HL-60 (cell line): ENCODE measurements at regions not wholly inside any gene's neighbourhood (a gene's known extent, or its start where the extent isn't known, plus 50 kb on each side); places are given as distances from the start of the nearest gene placed in this dataset.

Experiments
- DNase-seq, 2 experiments: peaks; one replicate each; pipeline ENCODE4 v3.0.0-alpha.2; 2010 to 2020; ENCODE audit warnings: low read depth in 1 of 2, low spot score in 1 of 2
- H3K27ac ChIP-seq: fragments of 250-450 bp; sonication (Bioruptor Pico); replicated peaks from 2 replicates; pipeline ENCODE4 v1.5.1; 2020; ENCODE audit warnings: mild to moderate bottlenecking, moderate library complexity
- H3K27me3 ChIP-seq: fragments of 250-450 bp; sonication (Bioruptor Pico); 2 replicates; pipeline ENCODE4 v1.5.1; 2021; ENCODE audit warnings: mild to moderate bottlenecking, moderate library complexity; ENCODE audit not compliant: insufficient read depth, poor library complexity, severe bottlenecking
- H3K4me3 ChIP-seq: replicated peaks from 2 replicates; pipeline ENCODE4 v1.5.1; 2011; ENCODE audit warnings: mild to moderate bottlenecking, control low read depth, low read length; ENCODE audit not compliant: insufficient read depth
- GABPA ChIP-seq: IDR thresholded peaks from 2 replicates; pipeline ENCODE4 v1.6.1; 2012; ENCODE audit warnings: low read depth
- POLR2AphosphoS5 ChIP-seq: IDR thresholded peaks from 2 replicates; pipeline ENCODE4 v1.6.1; 2012; ENCODE audit warnings: low read depth
- SPI1 ChIP-seq: IDR thresholded peaks from 2 replicates; pipeline ENCODE4 v1.6.1; 2012; ENCODE audit warnings: low read depth, mild to moderate bottlenecking, borderline replicate concordance
- TF ChIP-seq, protein P1 (sequence below): IDR thresholded peaks from 2 replicates; pipeline ENCODE4 v1.6.1; 2012; ENCODE audit warnings: low read depth; ENCODE audit not compliant: insufficient replicate concordance
- TF ChIP-seq, protein P2 (sequence below): IDR thresholded peaks from one replicate; pipeline ENCODE4 v1.5.1; 2011; ENCODE audit warnings: low read length, control low read depth, inconsistent platforms; ENCODE audit not compliant: insufficient read depth

DNA sequence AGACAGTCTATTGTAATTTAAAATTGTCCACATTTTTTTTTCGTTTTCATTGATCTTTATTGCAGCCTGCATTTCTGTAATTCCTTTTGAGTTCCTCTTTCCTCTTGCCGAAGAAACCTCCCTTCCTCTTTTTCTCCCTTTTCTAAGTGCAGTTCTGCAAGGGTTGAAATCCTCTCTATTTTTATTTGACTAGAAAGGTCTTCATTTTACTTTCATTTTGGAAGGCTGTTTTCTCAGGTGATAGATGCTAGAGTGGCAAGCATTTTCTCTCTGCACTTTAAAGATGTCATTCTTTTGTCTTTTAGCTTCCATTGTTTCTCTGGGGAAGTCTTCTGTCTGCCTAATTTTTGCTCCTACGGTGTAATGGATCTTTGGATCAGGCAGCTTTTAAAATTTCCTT lies 248.5 kb downstream of the SMARCA2 start:
- H3K27ac ChIP-seq = no peak overlapping the region; the same call in 1 of the 2 replicates
- H3K27me3 ChIP-seq = no peaks in the 10 kb centered on the region
- no peak for TF ChIP-seq POLR2AphosphoS5
- TF ChIP-seq, protein P1, sequence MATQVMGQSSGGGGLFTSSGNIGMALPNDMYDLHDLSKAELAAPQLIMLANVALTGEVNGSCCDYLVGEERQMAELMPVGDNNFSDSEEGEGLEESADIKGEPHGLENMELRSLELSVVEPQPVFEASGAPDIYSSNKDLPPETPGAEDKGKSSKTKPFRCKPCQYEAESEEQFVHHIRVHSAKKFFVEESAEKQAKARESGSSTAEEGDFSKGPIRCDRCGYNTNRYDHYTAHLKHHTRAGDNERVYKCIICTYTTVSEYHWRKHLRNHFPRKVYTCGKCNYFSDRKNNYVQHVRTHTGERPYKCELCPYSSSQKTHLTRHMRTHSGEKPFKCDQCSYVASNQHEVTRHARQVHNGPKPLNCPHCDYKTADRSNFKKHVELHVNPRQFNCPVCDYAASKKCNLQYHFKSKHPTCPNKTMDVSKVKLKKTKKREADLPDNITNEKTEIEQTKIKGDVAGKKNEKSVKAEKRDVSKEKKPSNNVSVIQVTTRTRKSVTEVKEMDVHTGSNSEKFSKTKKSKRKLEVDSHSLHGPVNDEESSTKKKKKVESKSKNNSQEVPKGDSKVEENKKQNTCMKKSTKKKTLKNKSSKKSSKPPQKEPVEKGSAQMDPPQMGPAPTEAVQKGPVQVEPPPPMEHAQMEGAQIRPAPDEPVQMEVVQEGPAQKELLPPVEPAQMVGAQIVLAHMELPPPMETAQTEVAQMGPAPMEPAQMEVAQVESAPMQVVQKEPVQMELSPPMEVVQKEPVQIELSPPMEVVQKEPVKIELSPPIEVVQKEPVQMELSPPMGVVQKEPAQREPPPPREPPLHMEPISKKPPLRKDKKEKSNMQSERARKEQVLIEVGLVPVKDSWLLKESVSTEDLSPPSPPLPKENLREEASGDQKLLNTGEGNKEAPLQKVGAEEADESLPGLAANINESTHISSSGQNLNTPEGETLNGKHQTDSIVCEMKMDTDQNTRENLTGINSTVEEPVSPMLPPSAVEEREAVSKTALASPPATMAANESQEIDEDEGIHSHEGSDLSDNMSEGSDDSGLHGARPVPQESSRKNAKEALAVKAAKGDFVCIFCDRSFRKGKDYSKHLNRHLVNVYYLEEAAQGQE = no peak
- TF ChIP-seq SPI1 = peak; percentile 100
- TF ChIP-seq, protein P2, sequence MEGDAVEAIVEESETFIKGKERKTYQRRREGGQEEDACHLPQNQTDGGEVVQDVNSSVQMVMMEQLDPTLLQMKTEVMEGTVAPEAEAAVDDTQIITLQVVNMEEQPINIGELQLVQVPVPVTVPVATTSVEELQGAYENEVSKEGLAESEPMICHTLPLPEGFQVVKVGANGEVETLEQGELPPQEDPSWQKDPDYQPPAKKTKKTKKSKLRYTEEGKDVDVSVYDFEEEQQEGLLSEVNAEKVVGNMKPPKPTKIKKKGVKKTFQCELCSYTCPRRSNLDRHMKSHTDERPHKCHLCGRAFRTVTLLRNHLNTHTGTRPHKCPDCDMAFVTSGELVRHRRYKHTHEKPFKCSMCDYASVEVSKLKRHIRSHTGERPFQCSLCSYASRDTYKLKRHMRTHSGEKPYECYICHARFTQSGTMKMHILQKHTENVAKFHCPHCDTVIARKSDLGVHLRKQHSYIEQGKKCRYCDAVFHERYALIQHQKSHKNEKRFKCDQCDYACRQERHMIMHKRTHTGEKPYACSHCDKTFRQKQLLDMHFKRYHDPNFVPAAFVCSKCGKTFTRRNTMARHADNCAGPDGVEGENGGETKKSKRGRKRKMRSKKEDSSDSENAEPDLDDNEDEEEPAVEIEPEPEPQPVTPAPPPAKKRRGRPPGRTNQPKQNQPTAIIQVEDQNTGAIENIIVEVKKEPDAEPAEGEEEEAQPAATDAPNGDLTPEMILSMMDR = no peak
- no peak for TF ChIP-seq GABPA
- peak in 1 of 2 experiments; percentile 26 for DNase-seq
- no peak overlapping the region; the same call in 1 of the 2 replicates for H3K4me3 ChIP-seq

DNA sequence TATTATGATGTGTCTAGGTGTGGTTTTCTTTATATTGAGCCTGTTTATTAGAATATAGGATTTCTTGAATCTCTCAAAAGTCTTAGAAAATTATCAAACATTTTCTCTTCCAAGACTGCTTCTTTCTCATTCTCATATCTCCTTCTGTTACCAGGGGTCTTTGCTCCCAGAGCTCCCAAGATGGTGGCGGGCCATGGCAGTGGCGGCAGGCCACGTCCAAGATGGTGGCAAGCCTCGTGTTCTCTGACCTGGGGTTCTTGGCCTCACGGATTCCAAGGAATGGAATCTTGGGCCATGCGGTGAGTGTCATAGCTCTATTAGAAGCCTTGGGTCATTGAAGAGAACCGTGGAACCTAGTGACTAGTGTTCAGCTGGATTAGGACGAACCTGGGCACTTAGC lies 248.9 kb downstream of the SMARCA2 start:
- no peak for DNase-seq
- no peak overlapping the region; the same call in 1 of the 2 replicates for H3K27ac ChIP-seq
- no peaks in the 10 kb centered on the region for H3K27me3 ChIP-seq
- TF ChIP-seq GABPA = no peak
- no peak for TF ChIP-seq SPI1
- TF ChIP-seq POLR2AphosphoS5 = no peak
- TF ChIP-seq, protein P2 = no peak
- TF ChIP-seq, protein P1 = no peak
- H3K4me3 ChIP-seq = no peak overlapping the region

DNA sequence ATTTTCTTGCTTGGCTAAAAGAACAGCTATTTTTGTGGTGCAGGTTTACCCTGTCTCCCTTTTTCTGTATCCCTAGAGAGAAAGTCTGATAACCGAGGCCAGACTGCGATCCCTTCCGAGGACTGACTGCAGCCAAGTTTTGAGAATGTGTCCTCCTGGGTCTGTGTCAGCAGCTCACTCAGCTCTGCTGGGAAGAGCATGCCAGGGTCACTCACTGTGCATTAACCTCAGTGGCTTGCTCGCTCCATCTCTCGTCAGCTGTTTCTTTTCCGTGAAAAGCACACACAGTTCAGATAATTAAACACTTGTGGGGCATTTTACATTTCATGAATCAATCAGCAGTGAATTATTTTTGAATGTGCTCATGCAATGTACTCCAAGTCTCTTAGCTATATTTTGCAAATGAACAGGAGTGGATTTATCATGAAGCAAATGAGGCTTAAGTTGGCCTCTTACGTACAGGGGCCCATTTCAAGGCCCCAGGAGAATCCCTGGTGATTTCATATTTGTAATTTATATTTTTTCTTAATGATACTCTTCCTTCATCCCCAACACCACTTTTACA lies 252.1 kb downstream of the SMARCA2 start:
- TF ChIP-seq SPI1 = no peak
- TF ChIP-seq POLR2AphosphoS5 = no peak
- TF ChIP-seq, protein P2 = no peak
- TF ChIP-seq GABPA = no peak
- TF ChIP-seq, protein P1 = no peak
- Histone ChIP-seq H3K4me3 (no peak overlapping the region), H3K27me3 (no peaks in the 10 kb centered on the region), H3K27ac (no peak overlapping the region)
- no peak for DNase-seq
